ENCODE measurements at regions not wholly inside any gene's neighbourhood (a gene's known extent, or its start where the extent isn't known, plus 50 kb on each side); places are given as distances from the start of the nearest gene placed in this dataset.
"Not testable (repeated sequence)": the region's sequence is repeated elsewhere in the genome, so short reads cannot be mapped to it uniquely, and the experiment has no call there.

DNA sequence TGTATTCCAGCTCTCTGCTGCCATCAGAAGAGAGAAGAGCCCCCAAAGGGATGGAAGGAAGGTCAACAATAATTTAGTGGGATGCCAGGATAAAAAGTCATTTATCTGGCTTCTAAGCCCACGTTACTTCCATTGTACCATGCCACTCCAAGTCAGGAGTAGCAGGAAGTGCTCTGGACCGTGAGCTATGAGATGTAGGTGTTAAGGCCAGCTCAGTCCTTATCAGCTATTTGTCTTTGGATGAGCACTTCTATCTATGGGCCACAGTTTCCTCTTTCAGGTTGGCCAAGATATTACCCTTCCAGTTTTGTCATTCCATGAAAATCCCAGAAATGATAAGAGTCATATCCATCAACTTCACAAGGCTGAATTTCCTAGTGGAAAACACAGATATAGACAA is 119.4 kb upstream of the CACUL1 start:
- Histone ChIP-seq H3K4me1 (ENCODE audit: control insufficient read depth, insufficient read depth, low read length) (peaks cover 7% of the 10 kb centered on the region; the same call in 1 of the 2 replicates), H3K36me3 (ENCODE audit: control insufficient read depth, insufficient read depth, low read length) (no peaks in the 10 kb centered on the region), H3K4me3 (ENCODE audit: low read depth, low read length) (no peak overlapping the region), H3K27me3 (ENCODE audit: control insufficient read depth, insufficient read depth, low read length) (no peaks in the 10 kb centered on the region), H3K9ac (ENCODE audit: low read depth, low read length) (no peak overlapping the region), H3K9me3 (ENCODE audit: control insufficient read depth, insufficient read depth, low read length) (peaks cover 9% of the 10 kb centered on the region), H3K27ac (ENCODE audit: low read depth, low read length) (no peak overlapping the region)

DNA sequence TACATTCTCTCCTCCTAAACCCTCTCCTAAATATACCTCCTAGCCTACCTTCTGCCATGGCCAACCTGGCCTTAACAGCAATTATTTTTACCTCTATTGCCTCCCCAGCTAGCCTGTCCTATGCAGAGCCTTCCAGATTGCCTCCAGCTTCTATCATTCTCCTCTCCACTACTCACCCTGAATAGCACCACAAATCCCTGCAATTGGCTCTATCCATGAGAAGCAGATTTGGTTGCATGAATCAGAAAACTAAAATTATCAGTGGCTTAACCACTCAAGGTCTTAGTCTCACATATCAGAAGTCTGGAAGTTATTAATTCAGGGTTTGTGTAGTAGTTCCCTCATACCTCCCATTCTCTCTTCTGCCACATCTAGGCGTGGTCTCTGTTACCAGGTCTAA is 120.3 kb upstream of the CACUL1 start:
- H3K9ac ChIP-seq (ENCODE audit: low read depth, low read length), result no peak overlapping the region
- H3K27ac ChIP-seq (ENCODE audit: low read depth, low read length), result no peak overlapping the region
- H3K27me3 ChIP-seq (ENCODE audit: control insufficient read depth, insufficient read depth, low read length), result no peaks in the 10 kb centered on the region
- peaks cover 9% of the 10 kb centered on the region for H3K9me3 ChIP-seq (ENCODE audit: control insufficient read depth, insufficient read depth, low read length)
- no peak overlapping the region for H3K4me3 ChIP-seq (ENCODE audit: low read depth, low read length)
- peaks cover 7% of the 10 kb centered on the region; the same call in 1 of the 2 replicates for H3K4me1 ChIP-seq (ENCODE audit: control insufficient read depth, insufficient read depth, low read length)
- no peaks in the 10 kb centered on the region for H3K36me3 ChIP-seq (ENCODE audit: control insufficient read depth, insufficient read depth, low read length)

DNA sequence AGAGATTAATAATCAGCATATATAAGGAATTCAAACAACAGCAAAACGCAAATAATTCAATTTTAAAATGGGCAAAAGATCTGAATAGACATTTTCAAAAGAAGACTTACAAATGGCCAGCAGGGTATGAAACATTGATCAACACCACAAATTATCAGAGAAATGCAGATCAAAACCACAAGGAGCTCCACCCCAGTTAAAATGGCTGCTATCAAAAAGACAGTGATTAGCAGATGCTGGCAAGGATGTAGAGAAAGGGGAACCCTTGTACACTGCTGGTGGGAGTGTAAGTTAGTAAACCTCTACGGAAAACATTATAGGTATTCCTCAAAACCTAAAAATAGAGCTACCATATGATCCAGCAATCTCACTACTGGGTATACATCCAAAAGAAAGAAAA is 128.0 kb upstream of the CACUL1 start:
- Histone ChIP-seq H3K27me3 (ENCODE audit: control insufficient read depth, insufficient read depth, low read length) (no peaks in the 10 kb centered on the region), H3K27ac (ENCODE audit: low read depth, low read length) (no peak overlapping the region), H3K9ac (ENCODE audit: low read depth, low read length) (no peak overlapping the region), H3K4me3 (ENCODE audit: low read depth, low read length) (no peak overlapping the region), H3K36me3 (ENCODE audit: control insufficient read depth, insufficient read depth, low read length) (no peaks in the 10 kb centered on the region), H3K4me1 (ENCODE audit: control insufficient read depth, insufficient read depth, low read length) (no peaks in the 10 kb centered on the region), H3K9me3 (ENCODE audit: control insufficient read depth, insufficient read depth, low read length) (no peaks in the 10 kb centered on the region; the same call in 1 of the 2 replicates)

DNA sequence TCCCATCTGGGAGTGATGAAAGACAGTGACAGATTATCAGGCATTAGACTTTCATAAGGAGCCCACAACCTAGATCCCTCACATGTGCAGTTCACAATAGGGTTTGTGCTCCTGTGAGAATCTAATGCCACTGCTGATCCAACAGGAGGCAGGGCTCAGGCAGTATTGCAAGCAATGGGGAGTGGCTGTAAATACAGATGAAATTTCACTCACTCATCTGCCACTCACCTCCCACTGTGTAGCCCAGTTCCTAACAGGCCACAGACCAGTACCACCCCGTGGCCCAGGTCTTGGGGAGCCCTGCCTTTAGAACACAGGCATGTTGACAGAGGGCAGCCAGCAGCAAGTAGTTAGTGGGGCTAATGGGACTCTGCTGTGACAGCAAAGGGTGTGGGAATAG is 137.3 kb upstream of the NANOS1 start:
- H3K4me3 ChIP-seq (ENCODE audit: low read depth, low read length), result no peak overlapping the region
- H3K9me3 ChIP-seq (ENCODE audit: control insufficient read depth, insufficient read depth, low read length), result no peaks in the 10 kb centered on the region; the same call in 1 of the 2 replicates
- H3K27ac ChIP-seq (ENCODE audit: low read depth, low read length), result no peak overlapping the region
- no peaks in the 10 kb centered on the region for H3K27me3 ChIP-seq (ENCODE audit: control insufficient read depth, insufficient read depth, low read length)
- H3K4me1 ChIP-seq (ENCODE audit: control insufficient read depth, insufficient read depth, low read length), result no peaks in the 10 kb centered on the region
- H3K9ac ChIP-seq (ENCODE audit: low read depth, low read length), result no peak overlapping the region
- no peaks in the 10 kb centered on the region for H3K36me3 ChIP-seq (ENCODE audit: control insufficient read depth, insufficient read depth, low read length)

DNA sequence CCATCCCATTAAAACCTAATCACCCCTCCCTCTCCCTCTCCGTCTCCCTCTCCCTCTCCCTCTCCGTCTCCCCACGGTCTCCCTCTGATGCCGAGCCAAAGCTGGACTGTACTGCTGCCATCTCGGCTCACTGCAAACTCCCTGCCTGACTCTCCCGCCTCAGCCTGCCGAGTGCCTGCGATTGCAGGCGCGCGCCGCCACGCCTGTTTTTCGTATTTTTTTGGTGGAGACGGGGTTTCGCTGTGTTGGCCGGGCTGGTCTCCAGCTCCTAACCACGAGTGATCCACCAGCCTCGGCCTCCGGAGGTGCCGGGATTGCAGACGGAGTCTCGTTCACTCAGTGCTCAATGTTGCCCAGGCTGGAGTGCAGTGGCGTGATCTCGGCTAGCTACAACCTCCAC is 134.6 kb upstream of the NANOS1 start:
- not testable (repeated sequence) for H3K4me3 ChIP-seq (ENCODE audit: low read depth, low read length); H3K9me3 ChIP-seq (ENCODE audit: control insufficient read depth, insufficient read depth, low read length); H3K4me1 ChIP-seq (ENCODE audit: control insufficient read depth, insufficient read depth, low read length); H3K36me3 ChIP-seq (ENCODE audit: control insufficient read depth, insufficient read depth, low read length); H3K27ac ChIP-seq (ENCODE audit: low read depth, low read length); H3K27me3 ChIP-seq (ENCODE audit: control insufficient read depth, insufficient read depth, low read length); H3K9ac ChIP-seq (ENCODE audit: low read depth, low read length)

DNA sequence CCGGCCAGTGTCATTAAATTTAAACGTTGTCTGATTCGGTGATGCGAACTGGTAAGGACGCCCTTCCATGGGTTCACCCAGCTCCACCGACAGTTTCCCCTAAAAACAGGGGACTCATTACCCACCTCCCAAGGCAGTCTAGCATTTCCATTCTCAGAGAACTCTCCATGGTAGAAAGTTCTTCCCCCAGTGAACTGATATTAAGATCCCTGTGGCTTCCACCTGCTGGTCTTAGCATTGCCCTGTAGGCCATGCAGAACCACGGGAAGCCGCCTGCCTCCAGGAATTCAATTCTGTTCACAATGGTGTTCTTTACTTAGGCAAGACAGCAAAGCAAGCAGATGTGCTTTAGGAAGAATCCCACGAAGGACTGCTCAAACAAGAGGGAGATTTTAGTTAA is 128.9 kb upstream of the NANOS1 start:
- H3K4me1 ChIP-seq (ENCODE audit: control insufficient read depth, insufficient read depth, low read length), result no peaks in the 10 kb centered on the region
- H3K4me3 ChIP-seq (ENCODE audit: low read depth, low read length), result no peak overlapping the region
- H3K9me3 ChIP-seq (ENCODE audit: control insufficient read depth, insufficient read depth, low read length), result no peaks in the 10 kb centered on the region; the same call in 1 of the 2 replicates
- H3K36me3 ChIP-seq (ENCODE audit: control insufficient read depth, insufficient read depth, low read length), result no peaks in the 10 kb centered on the region
- H3K27me3 ChIP-seq (ENCODE audit: control insufficient read depth, insufficient read depth, low read length), result no peaks in the 10 kb centered on the region
- H3K27ac ChIP-seq (ENCODE audit: low read depth, low read length), result no peak overlapping the region
- H3K9ac ChIP-seq (ENCODE audit: low read depth, low read length), result no peak overlapping the region

DNA sequence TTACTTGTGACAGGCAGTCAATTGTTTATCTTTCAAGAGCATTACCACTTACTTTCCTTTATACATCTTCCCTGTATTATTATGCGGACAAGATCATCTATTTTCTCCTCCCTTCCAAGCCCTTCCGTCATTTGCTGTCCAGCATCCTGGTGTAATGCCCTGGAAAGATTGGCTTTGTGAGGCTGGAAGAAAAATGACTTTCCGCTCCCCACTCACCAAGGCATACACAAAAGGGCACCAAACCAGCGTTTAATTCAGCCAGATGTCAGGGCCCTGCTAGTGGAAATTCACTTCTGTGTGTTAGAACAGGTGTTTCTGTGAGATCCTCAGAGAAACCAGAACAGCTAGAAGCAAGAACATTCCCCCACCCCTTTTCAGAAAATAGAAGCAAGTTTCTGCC is 128.1 kb upstream of the NANOS1 start:
- no peaks in the 10 kb centered on the region; the same call in 1 of the 2 replicates for H3K9me3 ChIP-seq (ENCODE audit: control insufficient read depth, insufficient read depth, low read length)
- no peak overlapping the region for H3K9ac ChIP-seq (ENCODE audit: low read depth, low read length)
- H3K36me3 ChIP-seq (ENCODE audit: control insufficient read depth, insufficient read depth, low read length), result no peaks in the 10 kb centered on the region
- H3K27ac ChIP-seq (ENCODE audit: low read depth, low read length), result no peak overlapping the region
- no peaks in the 10 kb centered on the region for H3K27me3 ChIP-seq (ENCODE audit: control insufficient read depth, insufficient read depth, low read length)
- no peak overlapping the region for H3K4me3 ChIP-seq (ENCODE audit: low read depth, low read length)
- no peaks in the 10 kb centered on the region for H3K4me1 ChIP-seq (ENCODE audit: control insufficient read depth, insufficient read depth, low read length)

DNA sequence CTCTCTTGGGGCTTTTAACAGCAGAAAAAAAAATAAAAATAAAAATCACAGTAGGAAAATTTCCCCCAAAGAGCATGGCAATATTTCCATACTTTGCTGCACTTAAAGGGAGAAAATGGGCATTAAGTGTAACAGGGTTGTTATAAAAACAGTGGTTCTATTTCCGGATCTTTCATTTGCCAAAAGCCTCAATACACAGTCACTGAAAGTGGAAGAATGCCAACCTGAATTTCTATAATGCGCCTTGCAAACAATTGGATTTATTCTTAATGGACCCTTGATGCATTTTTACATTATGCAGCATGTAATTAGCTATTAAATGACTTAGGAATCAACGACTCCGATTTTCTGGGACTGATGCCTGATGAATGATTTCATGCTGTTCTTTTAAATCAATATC is 127.6 kb upstream of the NANOS1 start:
- Histone ChIP-seq H3K4me3 (ENCODE audit: low read depth, low read length) (no peak overlapping the region), H3K36me3 (ENCODE audit: control insufficient read depth, insufficient read depth, low read length) (no peaks in the 10 kb centered on the region), H3K27me3 (ENCODE audit: control insufficient read depth, insufficient read depth, low read length) (no peaks in the 10 kb centered on the region), H3K4me1 (ENCODE audit: control insufficient read depth, insufficient read depth, low read length) (no peaks in the 10 kb centered on the region), H3K9me3 (ENCODE audit: control insufficient read depth, insufficient read depth, low read length) (no peaks in the 10 kb centered on the region; the same call in 1 of the 2 replicates), H3K27ac (ENCODE audit: low read depth, low read length) (no peak overlapping the region), H3K9ac (ENCODE audit: low read depth, low read length) (no peak overlapping the region)

DNA sequence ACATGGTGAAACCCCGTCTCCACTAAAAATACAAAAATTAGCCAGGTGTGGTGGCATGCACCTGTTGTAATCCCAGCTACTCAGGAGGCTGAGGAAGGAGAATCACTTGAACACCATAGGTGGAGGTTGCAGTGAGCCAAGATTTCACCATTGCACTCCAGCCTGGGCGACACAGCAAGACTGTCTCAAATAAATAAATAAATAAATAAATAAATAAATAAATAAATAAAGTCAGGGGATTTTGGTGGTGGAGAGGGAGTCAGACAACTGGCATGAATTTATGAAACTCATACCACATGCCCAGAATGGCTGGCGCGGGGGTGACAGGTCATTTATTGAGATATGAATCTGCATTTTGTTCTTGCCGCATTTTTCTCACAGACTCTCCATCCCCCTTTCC is 126.9 kb upstream of the NANOS1 start:
- not testable (repeated sequence) for H3K9ac ChIP-seq (ENCODE audit: low read depth, low read length); H3K4me3 ChIP-seq (ENCODE audit: low read depth, low read length); H3K27ac ChIP-seq (ENCODE audit: low read depth, low read length)

DNA sequence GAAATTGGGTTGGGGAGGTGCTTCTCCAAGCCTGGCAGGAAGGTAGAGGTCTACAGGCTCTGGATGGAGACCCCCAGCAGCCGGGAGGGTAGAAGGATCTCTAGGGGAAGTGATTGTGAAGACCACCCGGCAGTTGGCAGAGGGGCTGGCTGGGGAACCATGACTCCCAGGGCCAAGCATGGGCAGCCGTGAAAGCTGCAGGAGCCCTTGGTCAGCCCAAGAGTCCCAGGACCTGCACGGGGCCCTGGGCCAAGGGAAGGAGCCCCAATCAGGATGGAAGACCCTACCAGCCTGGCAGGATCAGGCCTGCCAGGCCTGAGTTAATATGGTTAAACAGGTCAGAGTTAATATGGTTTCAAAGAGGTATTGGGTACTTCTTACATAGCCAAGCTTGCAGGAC is 126.3 kb upstream of the NANOS1 start:
- no peak overlapping the region for H3K4me3 ChIP-seq (ENCODE audit: low read depth, low read length)
- H3K27ac ChIP-seq (ENCODE audit: low read depth, low read length), result no peak overlapping the region
- no peaks in the 10 kb centered on the region for H3K4me1 ChIP-seq (ENCODE audit: control insufficient read depth, insufficient read depth, low read length)
- no peak overlapping the region for H3K9ac ChIP-seq (ENCODE audit: low read depth, low read length)
- H3K36me3 ChIP-seq (ENCODE audit: control insufficient read depth, insufficient read depth, low read length), result no peaks in the 10 kb centered on the region
- H3K9me3 ChIP-seq (ENCODE audit: control insufficient read depth, insufficient read depth, low read length), result no peaks in the 10 kb centered on the region
- no peaks in the 10 kb centered on the region for H3K27me3 ChIP-seq (ENCODE audit: control insufficient read depth, insufficient read depth, low read length)

More for the DNA sequence above, 126.9 kb upstream of the NANOS1 start:
- not testable (repeated sequence) for H3K4me1 ChIP-seq (ENCODE audit: control insufficient read depth, insufficient read depth, low read length); H3K9me3 ChIP-seq (ENCODE audit: control insufficient read depth, insufficient read depth, low read length); H3K36me3 ChIP-seq (ENCODE audit: control insufficient read depth, insufficient read depth, low read length); H3K27me3 ChIP-seq (ENCODE audit: control insufficient read depth, insufficient read depth, low read length)

DNA sequence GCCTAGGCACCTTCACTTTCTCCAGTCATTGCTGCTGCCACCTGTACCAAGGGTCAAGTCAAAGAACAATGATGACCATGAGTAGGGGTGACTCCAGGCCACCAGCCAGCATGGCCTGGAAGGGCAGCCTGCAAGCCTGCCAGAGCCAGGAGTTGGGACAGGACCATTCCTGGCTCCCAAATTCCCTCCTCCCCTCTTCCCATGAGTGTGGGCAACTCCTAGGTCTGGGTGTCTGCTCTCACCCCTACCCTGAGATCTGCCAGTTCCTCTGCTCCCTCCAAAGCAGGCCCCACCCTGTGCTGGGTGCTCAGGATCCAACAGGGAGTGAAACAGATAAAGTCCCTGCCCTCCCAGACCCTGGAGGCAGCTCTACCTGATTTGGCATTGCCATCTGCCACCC is 125.8 kb upstream of the NANOS1 start:
- Histone ChIP-seq H3K27ac (ENCODE audit: low read depth, low read length) (no peak overlapping the region), H3K4me3 (ENCODE audit: low read depth, low read length) (no peak overlapping the region), H3K4me1 (ENCODE audit: control insufficient read depth, insufficient read depth, low read length) (no peaks in the 10 kb centered on the region), H3K27me3 (ENCODE audit: control insufficient read depth, insufficient read depth, low read length) (no peaks in the 10 kb centered on the region), H3K9ac (ENCODE audit: low read depth, low read length) (no peak overlapping the region), H3K9me3 (ENCODE audit: control insufficient read depth, insufficient read depth, low read length) (no peaks in the 10 kb centered on the region), H3K36me3 (ENCODE audit: control insufficient read depth, insufficient read depth, low read length) (no peaks in the 10 kb centered on the region)

DNA sequence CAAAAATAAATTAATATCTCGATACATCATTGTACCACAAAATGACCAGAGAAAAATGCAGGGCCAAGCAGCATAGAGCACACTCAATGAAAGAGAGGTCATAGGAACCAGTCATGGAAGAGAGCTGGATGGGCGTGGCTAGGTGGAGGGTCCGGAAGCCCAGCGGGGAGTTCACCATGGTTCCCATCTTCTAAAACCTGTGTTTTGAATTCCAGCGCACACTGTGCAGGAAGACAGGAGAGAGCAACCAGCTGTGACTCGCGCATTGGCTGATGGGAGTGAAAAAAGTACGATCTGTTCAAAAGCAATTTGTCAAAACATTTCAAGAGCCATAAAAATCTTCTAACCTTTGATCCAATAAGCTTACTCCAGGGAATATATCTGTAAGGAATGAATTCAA is 125.2 kb upstream of the NANOS1 start:
- Histone ChIP-seq H3K36me3 (ENCODE audit: control insufficient read depth, insufficient read depth, low read length) (no peaks in the 10 kb centered on the region), H3K9me3 (ENCODE audit: control insufficient read depth, insufficient read depth, low read length) (no peaks in the 10 kb centered on the region), H3K27ac (ENCODE audit: low read depth, low read length) (no peak overlapping the region), H3K9ac (ENCODE audit: low read depth, low read length) (no peak overlapping the region), H3K4me1 (ENCODE audit: control insufficient read depth, insufficient read depth, low read length) (no peaks in the 10 kb centered on the region), H3K4me3 (ENCODE audit: low read depth, low read length) (no peak overlapping the region), H3K27me3 (ENCODE audit: control insufficient read depth, insufficient read depth, low read length) (no peaks in the 10 kb centered on the region)

All from HUES48 (cell line).